Natural killer cell (primary cell): ENCODE measurements at regions not wholly inside any gene's neighbourhood (a gene's known extent, or its start where the extent isn't known, plus 50 kb on each side); places are given as distances from the start of the nearest gene placed in this dataset.

Source experiments
- ATAC-seq, 3 donors: fragments of 150-1000 bp in 2 of 3; fragments of 200-7000 bp in 1 of 3; cut with Tn5 transposase; 1 replicate in 1 of 3; 2 replicates in 2 of 3; pipeline ENCODE4 v1.10.0; 2021; ENCODE audit warnings: mild to moderate bottlenecking in 2 of 3, moderate library complexity in 2 of 3
- DNase-seq, 2 donors: peaks; one replicate each; pipeline versions ENCODE4 v3.0.0 to v3.0.0-alpha.2; 2013 to 2021; ENCODE audit warnings: mixed read lengths in 1 of 2
- H3K27ac ChIP-seq: one replicate; pipeline ENCODE4 v1.5.1; 2013; ENCODE audit warnings: mild to moderate bottlenecking, low read length
- H3K27me3 ChIP-seq: one replicate; pipeline ENCODE4 v1.6.1; 2013; ENCODE audit warnings: low read length; ENCODE audit not compliant: control insufficient read depth, insufficient read depth
- H3K36me3 ChIP-seq: one replicate; pipeline ENCODE4 v1.6.1; 2013; ENCODE audit warnings: low read length; ENCODE audit not compliant: control insufficient read depth, insufficient read depth
- H3K4me1 ChIP-seq: one replicate; pipeline ENCODE4 v1.6.1; 2013; ENCODE audit warnings: low read length; ENCODE audit not compliant: control insufficient read depth, insufficient read depth
- H3K4me3 ChIP-seq: one replicate; pipeline ENCODE4 v1.5.1; 2013; ENCODE audit warnings: low read length
- H3K9me3 ChIP-seq: one replicate; pipeline ENCODE4 v1.6.1; 2013; ENCODE audit warnings: low read length; ENCODE audit not compliant: control insufficient read depth, insufficient read depth
- H3K27ac Mint-ChIP-seq, 2 donors: one replicate each; pipeline ENCODE4 v1.8.0; 2022; ENCODE audit warnings: mild to moderate bottlenecking in 2 of 2, mixed read lengths in 2 of 2, moderate library complexity in 1 of 2
- H3K27me3 Mint-ChIP-seq, 2 donors: one replicate each; pipeline ENCODE4 v1.8.0; 2022; ENCODE audit warnings: low read depth in 2 of 2, mixed read lengths in 2 of 2
- H3K36me3 Mint-ChIP-seq: one replicate; pipeline ENCODE4 v1.8.0; 2022; ENCODE audit warnings: mixed read lengths
- H3K4me1 Mint-ChIP-seq, 2 donors: one replicate each; pipeline ENCODE4 v1.8.0; 2022; ENCODE audit warnings: mixed read lengths in 2 of 2
- H3K4me3 Mint-ChIP-seq: one replicate; pipeline ENCODE4 v1.8.0; 2022; ENCODE audit warnings: mild to moderate bottlenecking, moderate library complexity, mixed read lengths
- H3K9me3 Mint-ChIP-seq, 2 donors: one replicate each; pipeline ENCODE4 v1.8.0; 2022; ENCODE audit warnings: mixed read lengths in 2 of 2
- WGBS: methylation state at CpG from one replicate; pipeline ENCODE4 v1.1.7; 2013; ENCODE audit warnings: missing lambda C conversion rate; ENCODE audit not compliant: insufficient coverage; 5-methylcytosine and 5-hydroxymethylcytosine counted together
- intact Hi-C: fragments of 100-400 bp; cut with micrococcal nuclease; formaldehyde crosslinking; loops from one replicate; pipeline ENCODE4 v1.14.2; 2022
- TF ChIP-seq, protein P1 (sequence below): fragments of 200-600 bp; IDR thresholded peaks from one replicate; pipeline ENCODE4 v1.8.0; 2022; ENCODE audit warnings: antibody characterized with exemption

GRCh38 chr17:54381482-54381881, 519.2 kb upstream of the TOM1L1 start:
- Mint-ChIP-seq H3K9me3 (peaks cover 14 to 18% of the 10 kb centered on the region in 2 donors), H3K4me3 (no peak overlapping the region), H3K27ac (no peak overlapping the region), H3K27me3 (no peaks in the 10 kb centered on the region), H3K4me1 (no peaks in the 10 kb centered on the region), H3K36me3 (no peaks in the 10 kb centered on the region)
- ATAC-seq (no peak), DNase-seq (no peak)
- TF ChIP-seq, protein P1, sequence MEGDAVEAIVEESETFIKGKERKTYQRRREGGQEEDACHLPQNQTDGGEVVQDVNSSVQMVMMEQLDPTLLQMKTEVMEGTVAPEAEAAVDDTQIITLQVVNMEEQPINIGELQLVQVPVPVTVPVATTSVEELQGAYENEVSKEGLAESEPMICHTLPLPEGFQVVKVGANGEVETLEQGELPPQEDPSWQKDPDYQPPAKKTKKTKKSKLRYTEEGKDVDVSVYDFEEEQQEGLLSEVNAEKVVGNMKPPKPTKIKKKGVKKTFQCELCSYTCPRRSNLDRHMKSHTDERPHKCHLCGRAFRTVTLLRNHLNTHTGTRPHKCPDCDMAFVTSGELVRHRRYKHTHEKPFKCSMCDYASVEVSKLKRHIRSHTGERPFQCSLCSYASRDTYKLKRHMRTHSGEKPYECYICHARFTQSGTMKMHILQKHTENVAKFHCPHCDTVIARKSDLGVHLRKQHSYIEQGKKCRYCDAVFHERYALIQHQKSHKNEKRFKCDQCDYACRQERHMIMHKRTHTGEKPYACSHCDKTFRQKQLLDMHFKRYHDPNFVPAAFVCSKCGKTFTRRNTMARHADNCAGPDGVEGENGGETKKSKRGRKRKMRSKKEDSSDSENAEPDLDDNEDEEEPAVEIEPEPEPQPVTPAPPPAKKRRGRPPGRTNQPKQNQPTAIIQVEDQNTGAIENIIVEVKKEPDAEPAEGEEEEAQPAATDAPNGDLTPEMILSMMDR, result no peak
- no peak overlapping the region for H3K4me3 ChIP-seq
- H3K27me3 ChIP-seq, result no peaks in the 10 kb centered on the region
- WGBS, result 100% methylated on average over 3 of the region's 3 CpGs
- no peaks in the 10 kb centered on the region for H3K4me1 ChIP-seq
- intact Hi-C loops, result no loop called here
- H3K27ac ChIP-seq, result no peak overlapping the region
- no peaks in the 10 kb centered on the region for H3K36me3 ChIP-seq
- H3K9me3 ChIP-seq, result no peaks in the 10 kb centered on the region

GRCh38 chr17:54404259-54404658, 496.4 kb upstream of the TOM1L1 start:
- Mint-ChIP-seq H3K27ac (no peak overlapping the region), H3K36me3 (peaks cover 8% of the 10 kb centered on the region), H3K4me1 (no peaks in the 10 kb centered on the region), H3K4me3 (no peak overlapping the region), H3K9me3 (peaks cover 15 to 20% of the 10 kb centered on the region in 2 donors), H3K27me3 (no peaks in the 10 kb centered on the region)
- H3K27me3 ChIP-seq, result no peaks in the 10 kb centered on the region
- WGBS, result no CpG with 5 or more reads among the region's 1 CpG
- intact Hi-C loops, result no loop called here
- H3K27ac ChIP-seq, result no peak overlapping the region
- H3K4me1 ChIP-seq, result no peaks in the 10 kb centered on the region
- no peaks in the 10 kb centered on the region for H3K36me3 ChIP-seq
- DNase-seq (no peak), ATAC-seq (no peak)
- H3K9me3 ChIP-seq, result no peaks in the 10 kb centered on the region
- TF ChIP-seq, protein P1, result no peak
- H3K4me3 ChIP-seq, result no peak overlapping the region

GRCh38 chr17:54405826-54406225, 494.8 kb upstream of the TOM1L1 start:
- Mint-ChIP-seq H3K9me3 (peaks cover 12 to 21% of the 10 kb centered on the region in 2 donors), H3K4me1 (no peaks in the 10 kb centered on the region), H3K27me3 (no peaks in the 10 kb centered on the region), H3K36me3 (peaks cover 8% of the 10 kb centered on the region), H3K27ac (no peak overlapping the region), H3K4me3 (no peak overlapping the region)
- Histone ChIP-seq H3K27me3 (no peaks in the 10 kb centered on the region), H3K4me1 (no peaks in the 10 kb centered on the region), H3K4me3 (no peak overlapping the region), H3K9me3 (no peaks in the 10 kb centered on the region), H3K27ac (no peak overlapping the region), H3K36me3 (no peaks in the 10 kb centered on the region)
- intact Hi-C loops, result no loop called here
- TF ChIP-seq, protein P1, result no peak
- no peak for ATAC-seq
- WGBS, result no CpG with 5 or more reads among the region's 2 CpGs
- no peak for DNase-seq

DNA sequence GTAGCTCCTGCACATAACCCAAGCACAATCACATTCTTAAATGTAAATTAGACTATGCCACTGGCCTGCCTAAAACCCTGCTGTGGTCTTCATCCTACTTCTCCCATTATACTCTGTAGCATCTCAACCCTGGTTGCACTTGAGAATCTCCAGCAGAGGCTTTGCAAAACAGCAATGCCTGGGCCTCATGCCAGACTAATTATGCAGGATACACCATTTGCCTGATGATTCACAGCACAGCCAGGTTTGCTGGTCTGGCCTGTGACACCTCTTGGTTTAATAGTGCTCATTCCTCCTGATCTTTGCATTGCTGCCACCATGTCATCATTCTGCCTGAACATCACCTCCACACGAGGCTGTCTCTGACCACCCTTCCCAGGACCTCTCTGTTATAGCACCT, 491.9 kb upstream of the TOM1L1 start:
- H3K27ac ChIP-seq, result no peak overlapping the region
- no peak overlapping the region for H3K27ac Mint-ChIP-seq
- H3K27me3 Mint-ChIP-seq, result no peaks in the 10 kb centered on the region
- peaks cover 10 to 18% of the 10 kb centered on the region in 2 donors for H3K9me3 Mint-ChIP-seq
- ATAC-seq, result no peak
- intact Hi-C loops, result no loop called here
- WGBS, result 48% methylated on average over 1 of the region's 1 CpG
- H3K9me3 ChIP-seq, result peaks cover 8% of the 10 kb centered on the region
- DNase-seq, result no peak
- H3K36me3 Mint-ChIP-seq, result peaks cover 8% of the 10 kb centered on the region
- no peaks in the 10 kb centered on the region for H3K4me1 ChIP-seq
- no peaks in the 10 kb centered on the region for H3K27me3 ChIP-seq
- TF ChIP-seq, protein P1, result no peak
- no peaks in the 10 kb centered on the region for H3K4me1 Mint-ChIP-seq
- H3K36me3 ChIP-seq, result no peaks in the 10 kb centered on the region
- H3K4me3 Mint-ChIP-seq, result no peak overlapping the region
- no peak overlapping the region for H3K4me3 ChIP-seq
